Breast epithelium (tissue), 4 donors: ENCODE measurements at regions not wholly inside any gene's neighbourhood (a gene's known extent, or its start where the extent isn't known, plus 50 kb on each side); places are given as distances from the start of the nearest gene placed in this dataset.
"Not testable (repeated sequence)": the region's sequence is repeated elsewhere in the genome, so short reads cannot be mapped to it uniquely, and the experiment has no call there.

Experiments
- DNase-seq, 2 donors: peaks; one replicate each; pipeline ENCODE4 v3.0.0-alpha.2; 2019; ENCODE audit warnings: low spot score in 2 of 2
- H3K27ac ChIP-seq, 2 donors: fragments of 200-600 bp; sonication (generic) in 1 of 2; one replicate each; pipeline ENCODE4 v1.5.1; 2016 to 2019; ENCODE audit warnings: mild to moderate bottlenecking in 1 of 2
- H3K27me3 ChIP-seq, 2 donors: fragments of 200-600 bp; sonication (generic) in 1 of 2; one replicate each; pipeline versions ENCODE4 v1.5.1 to v1.6.0; 2017 to 2019; ENCODE audit warnings: control low read depth in 1 of 2, mild to moderate bottlenecking in 1 of 2
- H3K36me3 ChIP-seq: fragments of 200-600 bp; one replicate; pipeline ENCODE4 v1.5.1; 2019
- H3K4me1 ChIP-seq, 2 donors: fragments of 200-600 bp; sonication (generic); one replicate each; pipeline ENCODE4 v1.5.1; 2016 to 2019; ENCODE audit warnings: control low read depth in 1 of 2
- H3K4me3 ChIP-seq, 3 donors: fragments of 200-600 bp; sonication (generic); 1 replicate in 2 of 3; 2 replicates in 1 of 3; pipeline ENCODE4 v1.5.1; 2016 to 2019; ENCODE audit warnings: mild to moderate bottlenecking in 3 of 3, moderate library complexity in 2 of 3
- H3K9me3 ChIP-seq, 2 donors: fragments of 200-600 bp; sonication (generic) in 1 of 2; one replicate each; pipeline ENCODE4 v1.5.1; 2016 to 2019; ENCODE audit warnings: control low read depth in 1 of 2
- CTCF ChIP-seq, 3 donors: fragments of 450-650 bp; IDR thresholded peaks; one replicate each; pipeline ENCODE4 v1.5.1; 2016 to 2017; ENCODE audit warnings: antibody characterized with exemption in 3 of 3, mild to moderate bottlenecking in 3 of 3, moderate library complexity in 3 of 3
- POLR2A ChIP-seq: fragments of 450-650 bp; IDR thresholded peaks from one replicate; pipeline ENCODE4 v1.6.1; 2016; ENCODE audit warnings: antibody characterized with exemption, mild to moderate bottlenecking, moderate library complexity
- POLR2AphosphoS5 ChIP-seq, 3 donors: sonication (generic); formaldehyde crosslinking; IDR thresholded peaks; one replicate each; pipeline ENCODE4 v1.6.1; 2017; ENCODE audit warnings: antibody characterized with exemption in 3 of 3
- intact Hi-C: fragments of 100-400 bp; cut with DNase I; formaldehyde crosslinking; loops from one replicate; pipeline ENCODE4 v1.15.1; 2023; ENCODE audit warnings: low total_unique reads

DNA sequence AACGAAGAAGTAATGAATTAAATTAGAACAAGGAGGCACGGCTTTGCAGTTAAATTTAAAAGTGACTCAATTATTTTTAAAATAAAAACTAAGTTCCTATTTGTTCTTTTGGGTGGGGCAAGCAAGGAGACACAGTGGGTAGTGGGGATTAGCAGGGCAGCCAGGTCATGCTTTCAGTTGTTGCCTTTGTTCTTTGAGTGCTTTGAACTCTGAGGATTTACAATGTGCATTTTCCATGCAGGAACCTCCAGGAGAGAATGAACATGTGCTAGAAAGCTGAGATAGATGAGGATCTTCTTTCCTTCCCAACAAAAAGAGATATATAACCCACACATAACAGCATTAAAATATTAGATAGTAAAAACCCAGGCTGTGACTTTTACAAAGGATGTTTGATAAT is 420.4 kb upstream of the CTSO start:
- Histone ChIP-seq H3K9me3 (no peaks in the 10 kb centered on the region), H3K27ac (no peak overlapping the region), H3K27me3 (no peaks in the 10 kb centered on the region), H3K4me3 (no peak overlapping the region), H3K4me1 (no peaks in the 10 kb centered on the region), H3K36me3 (no peaks in the 10 kb centered on the region)
- DNase-seq: no peak
- no peak for TF ChIP-seq CTCF (IDR thresholded peaks at IDR 0.05)
- no peak for TF ChIP-seq POLR2A
- TF ChIP-seq POLR2AphosphoS5 (IDR thresholded peaks at IDR 0.05): no peak
- intact Hi-C loops: no loop called here

GRCh38 chr4:156367502-156367901 is 413.8 kb upstream of the CTSO start:
- H3K27ac ChIP-seq, intact Hi-C loops, DNase-seq, H3K27me3 ChIP-seq, H3K36me3 ChIP-seq, H3K4me3 ChIP-seq, H3K9me3 ChIP-seq, H3K4me1 ChIP-seq: not testable (repeated sequence)

- no peaks in the 10 kb centered on the region for H3K36me3 ChIP-seq
- H3K4me3 ChIP-seq: no peak overlapping the region
- H3K27me3 ChIP-seq: no peaks in the 10 kb centered on the region
- intact Hi-C loops: no loop called here
- TF ChIP-seq POLR2AphosphoS5 (IDR thresholded peaks at IDR 0.05) (no peak), CTCF (IDR thresholded peaks at IDR 0.05) (no peak), POLR2A (no peak)
- no peaks in the 10 kb centered on the region for H3K4me1 ChIP-seq
- H3K9me3 ChIP-seq: no peaks in the 10 kb centered on the region
- no peak for DNase-seq
- H3K27ac ChIP-seq: no peak overlapping the region
Measured at GRCh38 chr4:156362581-156362980, 408.9 kb upstream of the CTSO start.

- no peak for DNase-seq
- Histone ChIP-seq H3K4me3 (no peak overlapping the region), H3K27me3 (no peaks in the 10 kb centered on the region), H3K36me3 (no peaks in the 10 kb centered on the region), H3K4me1 (no peaks in the 10 kb centered on the region), H3K27ac (no peak overlapping the region), H3K9me3 (no peaks in the 10 kb centered on the region)
- TF ChIP-seq CTCF (IDR thresholded peaks at IDR 0.05): no peak
- no peak for TF ChIP-seq POLR2AphosphoS5 (IDR thresholded peaks at IDR 0.05)
- TF ChIP-seq POLR2A: no peak
- intact Hi-C loops: no loop called here
Measured at GRCh38 chr4:156347412-156348075, 393.9 kb upstream of the CTSO start.

DNA sequence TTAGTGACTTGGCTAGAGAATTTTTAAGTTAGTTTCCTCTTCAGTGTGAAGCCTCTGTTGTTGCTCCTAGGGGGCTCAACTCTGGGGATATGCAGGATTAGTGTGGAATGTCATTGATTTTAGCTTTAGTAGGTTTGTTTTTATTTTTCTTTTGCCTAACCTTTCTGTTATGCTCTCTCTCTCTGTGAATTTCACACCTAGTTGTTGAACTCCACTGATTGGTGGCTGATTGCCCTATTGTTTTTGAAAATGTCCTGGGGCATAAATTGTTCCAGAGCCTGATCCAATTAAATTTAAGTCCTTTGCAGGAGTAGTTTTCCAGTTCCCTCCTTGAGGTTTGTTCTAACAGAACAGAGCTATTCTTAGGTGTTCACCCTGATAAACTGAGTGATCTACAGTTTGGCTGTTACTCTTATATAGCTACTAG is 393.3 kb upstream of the CTSO start:
- Histone ChIP-seq H3K27ac (no peak overlapping the region), H3K4me3 (no peak overlapping the region), H3K9me3 (no peaks in the 10 kb centered on the region), H3K4me1 (no peaks in the 10 kb centered on the region), H3K36me3 (no peaks in the 10 kb centered on the region), H3K27me3 (no peaks in the 10 kb centered on the region)
- TF ChIP-seq CTCF (IDR thresholded peaks at IDR 0.05): no peak
- no peak for TF ChIP-seq POLR2AphosphoS5 (IDR thresholded peaks at IDR 0.05)
- no peak for TF ChIP-seq POLR2A
- intact Hi-C loops: no loop called here
- no peak for DNase-seq

- H3K4me3 ChIP-seq: no peak overlapping the region
- H3K4me1 ChIP-seq: no peaks in the 10 kb centered on the region
- no peak overlapping the region for H3K27ac ChIP-seq
- intact Hi-C loops: no loop called here
- H3K36me3 ChIP-seq: no peaks in the 10 kb centered on the region
- no peaks in the 10 kb centered on the region for H3K27me3 ChIP-seq
- no peak for DNase-seq
- H3K9me3 ChIP-seq: no peaks in the 10 kb centered on the region
- TF ChIP-seq CTCF (IDR thresholded peaks at IDR 0.05) (no peak), POLR2AphosphoS5 (IDR thresholded peaks at IDR 0.05) (no peak), POLR2A (no peak)
Measured at GRCh38 chr4:156344397-156344796, 390.7 kb upstream of the CTSO start.
